HG02588 (cell line): ENCODE measurements at regions not wholly inside any gene's neighbourhood (a gene's known extent, or its start where the extent isn't known, plus 50 kb on each side); places are given as distances from the start of the nearest gene placed in this dataset.
A peak's percentile ranks its signal among the peaks of the same experiment; 100 is the strongest.
"Not testable (repeated sequence)": the region's sequence is repeated elsewhere in the genome, so short reads cannot be mapped to it uniquely, and the experiment has no call there.

Source experiments
- ATAC-seq: cut with Tn5 transposase; IDR thresholded peaks from one replicate; pipeline ENCODE4 v1.9.1; 2021; ENCODE audit warnings: mild to moderate bottlenecking, moderate library complexity; ENCODE audit not compliant: unreplicated experiment

DNA sequence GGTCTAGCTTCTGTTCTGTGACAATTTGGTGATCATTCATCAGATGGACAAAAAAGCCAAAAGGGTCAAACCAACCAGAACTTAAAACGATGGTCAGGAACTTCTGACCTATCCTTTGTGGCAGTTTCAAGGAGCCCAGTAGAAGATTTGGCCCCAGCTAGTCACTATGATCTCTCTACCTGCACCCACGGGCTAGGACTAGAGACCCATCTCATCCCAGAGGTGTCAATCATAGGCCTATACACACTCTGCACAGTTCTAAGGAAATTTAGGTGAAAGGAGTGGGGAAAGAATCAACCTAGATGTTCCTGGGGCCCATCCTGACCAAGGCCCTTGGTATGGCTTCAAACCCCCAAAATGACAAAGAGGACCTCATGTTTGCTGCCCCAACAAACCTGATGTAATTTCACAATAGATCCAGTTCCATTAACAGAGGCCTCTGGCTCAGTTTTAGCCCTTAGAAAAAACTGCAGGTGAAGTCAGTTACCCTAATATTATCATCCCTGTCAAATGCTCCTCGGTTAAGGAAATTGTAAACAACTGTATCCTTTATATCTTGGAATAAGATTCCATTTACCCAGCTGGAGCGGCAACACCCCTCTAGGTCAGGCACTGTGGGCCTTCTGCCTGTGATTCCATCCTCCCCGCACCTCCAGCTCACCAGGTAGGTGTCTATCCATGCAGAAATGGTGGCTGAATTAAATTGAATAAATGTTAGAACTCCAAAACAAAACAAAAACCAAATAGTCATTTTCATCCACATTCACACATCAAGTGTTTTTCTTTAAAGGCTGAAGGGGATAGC lies 138.7 kb downstream of the ENC1 start:
- no peak for ATAC-seq

GRCh38 chr5:74500110-74500917 lies 140.2 kb downstream of the ENC1 start:
- ATAC-seq: no peak

DNA sequence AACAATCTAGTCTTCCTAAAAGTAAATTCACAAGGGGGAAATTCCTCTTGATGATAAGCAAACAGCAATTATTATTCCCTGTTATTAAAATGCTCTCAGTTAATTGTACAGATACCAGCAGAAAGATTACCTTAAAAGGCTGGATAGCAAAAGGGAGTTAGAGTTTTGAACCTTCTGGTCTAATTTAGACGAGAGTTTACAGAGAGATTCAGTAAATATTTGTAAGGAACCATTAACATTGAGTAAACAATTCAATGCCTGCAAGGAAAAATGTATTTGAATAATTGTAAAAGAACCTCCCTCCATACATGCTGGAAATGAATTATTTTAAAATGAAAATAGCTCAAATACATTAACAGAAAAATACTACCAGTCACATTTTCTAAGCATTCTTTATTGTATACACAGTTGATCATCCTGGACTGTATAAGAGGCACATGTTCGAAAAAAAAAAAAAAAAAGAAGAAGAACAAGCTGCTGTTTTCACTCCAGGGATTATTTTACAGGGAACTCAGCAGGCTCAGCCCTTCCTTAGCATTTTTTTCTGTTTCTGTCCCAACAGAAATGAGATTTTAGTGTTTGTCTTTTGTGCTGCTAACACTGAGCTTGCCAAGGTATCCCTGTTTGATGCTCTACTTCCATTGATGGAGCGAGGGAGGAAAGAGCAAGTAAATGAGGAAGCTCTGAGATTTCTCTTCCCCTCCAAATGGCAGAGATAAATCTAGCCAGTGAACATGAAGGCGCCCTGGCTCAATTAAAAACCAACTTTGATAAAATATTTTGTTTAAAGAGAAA lies 141.1 kb downstream of the ENC1 start:
- ATAC-seq: no peak

DNA sequence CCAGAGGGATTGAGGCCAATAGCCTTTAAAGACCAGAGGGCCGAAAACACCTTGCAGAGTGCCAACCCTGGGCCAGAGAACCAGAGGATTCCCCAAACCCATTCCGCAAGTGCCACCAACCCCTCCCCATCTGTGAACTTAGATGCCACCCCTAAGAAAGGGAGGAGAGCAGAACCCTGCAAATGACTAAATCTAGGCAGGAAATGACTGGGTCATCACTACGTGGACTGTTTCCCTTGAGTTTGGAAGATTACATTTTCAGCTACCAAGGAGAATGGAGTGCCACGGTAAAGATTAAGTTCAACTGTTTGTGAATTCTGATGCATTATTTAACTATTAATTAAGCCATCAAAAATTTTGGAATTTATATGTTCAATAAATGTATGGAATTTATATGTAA lies 142.8 kb downstream of the ENC1 start:
- ATAC-seq: no peak

DNA sequence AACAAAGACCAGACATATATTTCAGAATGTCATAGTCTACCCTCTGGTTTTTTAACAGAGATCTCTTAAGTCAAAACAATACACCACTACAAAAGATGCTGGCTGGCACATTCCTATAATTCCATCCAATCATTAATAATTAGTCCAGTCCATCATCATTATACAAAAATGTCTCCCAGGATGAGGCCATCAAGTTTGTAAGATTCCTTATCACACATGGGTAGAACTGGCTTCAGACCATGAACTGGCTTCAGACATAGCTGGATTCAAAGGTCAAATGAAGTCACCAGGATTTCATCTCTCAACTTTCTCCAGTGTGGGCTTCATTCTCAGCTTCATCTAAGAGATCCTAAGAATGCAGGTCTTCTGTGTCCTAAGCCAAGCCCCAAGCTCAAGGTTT lies 147.1 kb downstream of the ENC1 start:
- ATAC-seq: no peak

GRCh38 chr5:74492230-74492629 lies 148.3 kb downstream of the ENC1 start:
- no peak for ATAC-seq

DNA sequence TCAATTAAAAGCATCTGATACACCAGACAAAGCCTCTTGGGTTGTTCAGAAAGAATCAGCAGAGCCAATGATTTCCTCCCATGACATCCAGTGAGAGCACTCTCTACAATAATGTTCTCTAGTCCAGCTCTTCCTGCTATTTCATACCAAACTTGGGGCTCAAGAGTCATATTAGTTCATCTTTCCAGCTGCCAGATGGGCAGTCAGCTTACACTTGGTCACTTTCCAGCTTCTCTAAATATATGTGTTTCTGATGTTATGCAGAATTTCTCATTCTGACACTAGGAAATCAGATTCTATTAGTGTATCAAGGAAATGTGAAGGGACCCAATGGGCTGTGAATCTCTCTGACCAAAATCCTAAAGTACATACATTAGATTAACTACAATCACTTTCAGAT lies 148.9 kb downstream of the ENC1 start:
- no peak for ATAC-seq

- ATAC-seq: peak; percentile 94
Observed at GRCh38 chr5:74490814-74491213, 149.7 kb downstream of the ENC1 start.

- no peak for ATAC-seq
Observed at GRCh38 chr5:74482990-74483389, 157.5 kb downstream of the ENC1 start.

- no peak for ATAC-seq
Observed at GRCh38 chr5:74482523-74482922, 158.0 kb downstream of the ENC1 start.

DNA sequence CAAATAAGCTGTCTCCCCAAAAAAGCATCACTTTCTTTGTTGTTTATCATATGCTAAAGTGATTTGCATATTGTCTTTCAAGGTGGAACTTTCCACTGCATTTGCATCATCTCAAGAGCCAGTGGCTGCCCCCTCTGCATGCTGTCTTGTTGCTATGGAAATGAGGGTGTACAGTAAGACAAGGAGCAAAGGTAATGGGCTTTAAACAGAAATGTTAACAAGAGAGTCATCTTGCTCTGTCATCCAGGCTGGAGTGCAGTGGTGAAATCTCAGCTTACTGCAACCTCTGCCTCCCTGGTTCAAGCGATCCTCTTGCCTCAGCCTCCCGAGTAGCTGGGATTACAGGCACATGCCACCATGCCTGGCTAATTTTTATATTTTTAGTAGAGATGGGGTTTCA lies 159.2 kb downstream of the ENC1 start:
- ATAC-seq: not testable (repeated sequence)

GRCh38 chr5:74480201-74480600 lies 160.3 kb downstream of the ENC1 start:
- no peak for ATAC-seq

GRCh38 chr5:74478328-74478727 lies 162.2 kb downstream of the ENC1 start:
- ATAC-seq: no peak

- ATAC-seq: no peak
Observed at GRCh38 chr5:74477761-74478160, 162.8 kb downstream of the ENC1 start.

- no peak for ATAC-seq
Observed at GRCh38 chr5:74476819-74477453, 163.6 kb downstream of the ENC1 start.

DNA sequence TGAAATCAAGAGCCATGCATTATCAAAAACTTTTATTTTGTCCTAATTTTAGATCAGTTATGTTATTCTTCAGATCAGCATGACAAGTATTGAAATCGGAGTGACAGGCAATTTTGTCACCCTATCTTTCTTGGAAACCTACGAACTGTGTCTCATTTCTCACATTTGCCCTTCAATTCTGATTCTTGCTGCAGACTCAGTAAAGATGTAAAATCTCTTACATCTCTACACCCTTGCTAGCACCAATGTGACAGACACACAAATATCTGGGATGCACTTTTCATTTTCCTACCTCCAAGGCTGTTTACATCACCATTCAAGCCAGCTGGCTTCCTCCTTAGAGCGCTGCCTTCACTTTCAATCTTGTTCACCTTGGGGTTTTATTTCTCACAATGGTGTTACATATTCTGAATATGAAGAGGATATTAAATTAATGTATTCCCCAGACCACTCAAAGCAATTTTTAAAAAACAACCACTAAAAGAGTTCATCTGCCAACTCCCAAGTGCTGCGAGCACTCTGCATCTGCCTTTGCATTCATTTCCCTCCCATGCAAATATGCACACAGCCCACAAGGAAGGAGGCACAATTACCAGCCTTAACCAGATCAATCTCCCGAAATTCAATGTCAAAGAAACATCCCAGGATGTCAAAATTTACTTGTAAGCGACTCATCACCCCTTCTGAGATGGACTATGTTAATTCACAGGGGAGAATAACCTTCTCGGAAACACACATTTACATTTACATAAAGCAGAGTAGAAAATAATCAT lies 164.3 kb downstream of the ENC1 start:
- no peak for ATAC-seq

DNA sequence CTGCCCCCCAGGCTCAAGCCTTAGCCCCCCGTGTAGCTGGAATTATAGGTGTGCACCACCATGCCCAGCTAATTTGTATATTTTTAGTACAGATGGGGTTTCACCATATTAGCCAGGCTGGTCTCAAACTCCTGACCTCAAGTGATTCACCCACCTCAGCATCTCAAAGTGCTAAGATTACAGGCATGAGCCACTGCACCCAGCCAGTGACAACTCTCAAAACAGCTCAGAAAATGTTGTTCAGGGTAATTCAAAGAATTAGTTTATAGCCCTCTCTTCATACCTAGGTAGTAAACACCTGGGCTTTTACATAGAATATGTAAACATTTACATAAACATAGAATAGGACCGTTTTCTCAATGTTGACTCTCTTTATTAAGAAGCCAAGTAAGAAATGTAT lies 168.7 kb downstream of the ENC1 start:
- ATAC-seq: no peak

DNA sequence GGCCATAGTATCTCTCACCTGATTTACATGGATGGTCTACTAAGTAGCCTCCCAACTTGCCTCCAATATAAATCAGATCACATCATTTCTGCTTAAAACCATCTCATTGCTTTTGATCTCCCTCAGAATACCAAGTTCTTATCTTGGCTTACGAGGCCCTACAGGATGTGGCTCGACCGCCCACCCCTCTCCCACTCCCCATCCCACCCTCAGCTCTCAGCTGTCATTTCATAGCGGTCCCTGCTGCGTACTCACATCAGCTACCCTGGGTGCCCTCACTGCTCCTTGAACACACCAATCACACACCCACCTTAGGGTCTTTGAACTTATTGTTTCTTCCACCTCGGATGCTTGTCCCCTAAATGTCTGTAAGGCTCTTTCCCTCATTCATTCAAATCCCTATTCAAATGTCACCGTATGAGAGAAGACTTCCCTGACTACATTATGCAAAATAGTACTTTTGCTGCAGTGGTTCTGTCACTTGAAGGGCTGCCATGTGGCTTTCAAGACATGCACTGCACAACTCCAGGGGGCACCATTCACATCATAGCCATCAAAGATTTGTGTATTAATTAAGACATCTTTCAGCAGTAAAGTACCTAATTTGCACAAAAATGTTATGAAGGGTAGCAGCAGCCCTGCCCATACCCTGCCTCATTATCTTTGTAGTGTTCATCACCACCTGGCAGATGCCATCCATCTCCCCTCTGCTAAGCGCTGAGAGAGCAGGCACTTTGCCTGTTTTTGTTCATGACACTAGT lies 171.1 kb downstream of the ENC1 start:
- no peak for ATAC-seq

- no peak for ATAC-seq
Observed at GRCh38 chr5:74468421-74468820, 172.1 kb downstream of the ENC1 start.
